Activated CD4-positive, alpha-beta T cell treated with anti-CD3 and anti-CD28 coated beads, Interleukin-2, amount 50 U/mL, for 4 hours (primary cell): ENCODE measurements at regions not wholly inside any gene's neighbourhood (a gene's known extent, or its start where the extent isn't known, plus 50 kb on each side); places are given as distances from the start of the nearest gene placed in this dataset.
"Not testable (repeated sequence)": the region's sequence is repeated elsewhere in the genome, so short reads cannot be mapped to it uniquely, and the experiment has no call there.

Source experiments
- DNase-seq, 2 experiments: peaks; one replicate each; pipeline ENCODE4 v3.0.0-alpha.2; 2020

DNA sequence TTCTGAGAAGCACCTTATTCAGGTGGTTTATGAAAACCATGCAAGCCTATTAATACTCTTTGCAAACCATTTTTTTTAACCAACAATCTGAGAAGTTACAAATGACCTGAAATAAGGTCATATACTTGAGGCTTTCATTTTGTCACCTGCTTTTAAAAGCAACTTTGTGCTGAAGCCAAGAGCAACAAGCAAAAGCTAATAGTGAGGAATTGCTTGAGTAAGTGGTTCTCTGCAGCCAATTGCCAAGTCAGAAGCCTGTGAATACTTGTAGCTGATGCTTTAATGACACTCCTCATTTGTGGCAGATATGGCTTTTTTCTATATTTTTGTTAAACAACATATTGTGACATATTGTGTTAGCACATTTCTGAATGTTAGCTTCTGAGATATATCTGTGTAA lies 126.7 kb upstream of the ZNF608 start:
- no peak for DNase-seq

DNA sequence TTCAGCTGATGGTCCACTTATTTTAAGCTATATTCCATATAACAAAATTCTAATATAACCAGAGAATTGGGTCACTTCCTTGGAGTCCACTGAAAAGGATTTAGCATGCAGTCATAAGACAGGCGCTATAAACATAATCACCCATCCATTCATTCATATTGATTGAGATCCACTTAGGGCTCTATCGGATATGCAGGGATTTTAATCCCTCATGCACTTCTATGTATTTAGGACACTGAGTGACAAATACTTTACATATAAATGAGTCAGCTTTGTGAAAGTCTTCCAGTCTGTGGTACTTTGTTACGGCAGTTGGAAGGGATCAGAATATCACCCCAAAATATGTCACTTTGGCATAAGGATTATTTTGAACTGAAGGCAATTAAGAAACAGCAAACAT lies 127.3 kb upstream of the ZNF608 start:
- no peak for DNase-seq

DNA sequence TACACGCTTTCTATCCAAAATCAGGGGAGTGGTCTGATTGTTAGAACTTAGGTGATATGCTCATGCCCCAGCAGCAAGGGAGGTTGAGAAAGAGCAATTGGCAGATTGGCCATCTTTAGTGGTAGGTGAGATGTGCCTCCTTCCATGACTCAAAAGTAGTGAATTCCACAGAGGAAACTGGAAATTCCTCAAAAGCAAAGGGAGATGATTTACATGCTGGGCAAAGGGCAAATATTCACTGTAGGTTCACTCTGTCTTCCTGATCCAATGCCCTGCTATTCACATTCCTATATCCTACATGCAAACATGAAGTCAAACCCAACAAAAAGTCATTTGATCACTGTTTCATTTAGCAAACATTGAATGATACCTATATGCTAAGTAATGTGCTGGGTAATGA lies 130.1 kb upstream of the ZNF608 start:
- no peak for DNase-seq

DNA sequence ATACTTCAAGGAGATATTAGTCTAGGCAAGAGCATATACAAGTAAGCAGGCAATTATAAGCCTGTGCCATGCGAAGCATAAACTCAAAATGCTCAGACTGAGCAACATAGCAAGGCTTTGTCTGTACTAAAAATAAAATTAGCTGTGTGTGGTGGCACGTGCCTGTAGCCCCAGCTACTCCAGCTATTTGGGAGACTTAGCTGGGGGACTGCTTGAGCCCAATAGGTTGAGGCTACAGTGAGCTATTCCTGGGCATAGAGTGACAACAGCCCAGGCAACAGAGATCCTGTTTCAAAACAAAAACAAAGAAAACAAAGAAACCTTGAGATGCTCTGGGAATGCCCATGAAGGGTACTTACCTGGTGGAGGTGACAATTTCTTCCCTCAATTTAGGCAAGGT lies 130.5 kb upstream of the ZNF608 start:
- DNase-seq = no peak

DNA sequence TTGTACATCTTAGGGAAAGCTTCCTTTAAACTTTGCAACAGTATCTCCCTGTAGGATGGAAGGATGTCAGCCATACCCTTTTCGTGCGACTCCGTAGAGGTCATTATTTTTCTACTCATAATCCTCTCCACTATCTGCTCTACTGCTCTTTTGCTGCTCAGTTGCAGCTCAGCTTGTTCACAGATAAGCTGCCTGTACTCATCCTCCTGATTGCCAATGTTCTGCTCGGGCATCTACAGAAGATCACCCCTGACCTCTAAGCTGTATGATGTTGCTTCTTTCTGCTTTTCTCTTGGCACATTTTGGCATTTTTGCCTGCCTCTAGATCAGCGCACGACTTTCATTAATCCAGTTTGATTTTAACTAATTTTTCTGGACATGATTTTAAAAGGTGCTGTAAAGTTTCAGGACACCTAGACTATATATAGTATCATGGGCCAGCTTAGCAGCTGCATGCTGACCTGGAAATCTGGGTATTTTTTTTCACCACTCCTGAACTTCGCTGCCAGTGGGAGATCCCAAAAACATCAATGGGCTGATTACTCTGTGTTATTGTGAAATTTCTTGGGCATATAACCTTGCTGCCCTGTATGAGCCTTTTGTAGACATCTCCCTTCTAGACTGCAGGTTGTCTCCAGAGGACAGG lies 131.2 kb upstream of the ZNF608 start:
- DNase-seq = no peak

DNA sequence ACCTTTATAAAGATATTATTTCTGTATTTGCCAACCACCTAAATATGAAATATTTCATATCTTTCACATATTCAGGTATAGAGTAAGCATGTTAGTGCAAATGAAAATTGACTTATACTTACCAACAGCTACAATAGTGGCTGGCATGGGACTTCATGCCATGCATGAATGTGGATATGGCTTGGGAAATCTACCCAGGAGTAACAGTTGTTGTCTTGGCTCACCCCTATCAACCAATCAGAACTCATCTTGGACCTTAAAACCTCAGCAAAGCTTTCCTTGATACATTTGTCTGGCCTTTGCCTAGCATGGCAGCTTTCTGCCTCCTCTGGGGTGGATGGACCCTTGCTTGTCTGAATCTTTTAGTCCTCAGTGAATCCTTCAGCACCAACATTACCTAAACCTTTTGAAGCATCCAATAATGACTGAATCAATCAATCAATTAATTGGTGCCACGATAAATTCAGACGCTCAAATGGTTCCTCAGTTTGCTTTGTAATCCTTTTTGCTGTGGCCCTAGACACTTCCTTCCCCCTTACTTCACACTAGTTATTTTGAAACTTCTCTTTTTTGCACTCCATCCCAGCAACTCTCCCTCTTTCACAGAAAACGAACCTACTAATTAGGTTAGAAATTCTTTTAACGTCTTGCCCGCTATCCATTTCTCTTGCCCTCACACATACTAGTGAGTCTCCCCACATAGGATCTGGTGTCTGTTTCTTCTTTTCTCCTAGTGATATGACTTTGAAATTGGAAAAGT lies 132.3 kb upstream of the ZNF608 start:
- no peak for DNase-seq

DNA sequence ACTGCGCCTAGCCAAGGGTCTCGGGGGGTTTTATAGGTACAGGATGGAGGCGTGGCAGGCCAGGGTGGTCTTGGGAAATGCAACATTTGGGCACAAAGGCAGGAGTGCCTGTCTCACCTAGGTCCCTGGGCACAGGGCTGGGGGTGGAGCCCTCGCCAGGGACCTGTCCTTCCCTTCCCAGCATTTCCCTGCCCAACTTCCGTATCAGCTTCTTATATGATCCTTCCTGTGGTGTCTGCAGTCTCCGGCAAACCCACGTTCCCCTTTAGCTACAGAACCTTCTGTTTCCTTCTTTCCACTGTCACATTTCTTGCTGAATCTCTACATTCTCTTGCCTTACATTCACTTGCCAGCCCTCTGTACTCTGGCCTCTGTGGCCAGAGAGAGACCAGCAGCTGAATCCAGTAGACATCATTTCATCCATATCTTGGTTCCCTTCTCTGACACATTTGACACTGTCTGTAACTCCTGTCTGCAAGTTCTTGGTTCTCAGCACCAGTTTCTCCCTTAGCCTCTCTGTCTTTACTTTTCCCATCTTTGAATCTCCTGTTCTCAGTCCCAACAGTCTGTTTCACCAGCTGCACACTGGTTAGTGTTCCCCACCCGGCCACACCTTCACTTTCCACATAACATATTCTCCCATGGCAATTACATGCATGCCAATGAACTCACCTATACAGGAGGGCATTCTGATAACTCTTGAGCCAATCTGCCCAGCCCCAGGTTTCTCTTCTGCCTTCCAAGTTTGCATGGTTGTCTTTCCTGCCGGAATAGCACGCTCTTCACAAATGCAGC lies 134.7 kb upstream of the ZNF608 start:
- DNase-seq = no peak

DNA sequence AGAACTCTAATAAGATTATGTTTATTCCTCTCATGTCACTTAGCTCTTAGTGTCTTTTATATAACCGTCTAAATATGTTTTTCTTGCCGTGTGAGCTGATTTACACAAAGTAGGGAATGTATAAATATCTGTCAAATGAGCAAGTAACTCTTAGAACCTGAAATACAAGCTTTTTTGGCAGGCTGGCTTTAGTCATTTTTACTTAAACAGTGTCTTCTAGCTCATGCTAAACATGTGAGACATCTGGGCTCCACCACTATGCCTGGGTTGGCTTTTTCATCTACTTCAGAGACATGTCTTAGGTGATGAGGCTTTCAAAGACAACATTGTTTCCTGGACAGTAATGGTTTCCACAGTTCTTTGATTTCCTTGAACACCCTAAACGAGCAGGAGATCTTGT lies 137.2 kb upstream of the ZNF608 start:
- no peak for DNase-seq

DNA sequence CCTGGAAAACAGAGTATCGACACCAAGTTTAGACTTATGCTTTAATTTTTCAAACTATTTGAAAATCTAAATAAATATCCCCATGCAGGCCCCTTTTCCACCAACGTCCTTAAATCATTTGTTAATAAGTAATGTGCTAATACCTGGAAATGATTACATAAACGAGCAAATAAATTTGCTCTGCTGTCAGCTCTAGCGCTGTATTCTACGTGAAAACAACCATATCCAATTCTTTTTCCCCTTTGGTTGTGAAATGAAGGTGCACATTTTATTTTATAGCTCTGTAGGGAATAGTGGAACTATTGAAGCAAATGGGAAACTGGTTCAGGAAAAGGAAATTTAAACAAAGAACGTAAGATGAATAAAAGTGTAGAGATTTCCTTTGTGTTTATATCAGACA lies 137.7 kb upstream of the ZNF608 start:
- DNase-seq = no peak

DNA sequence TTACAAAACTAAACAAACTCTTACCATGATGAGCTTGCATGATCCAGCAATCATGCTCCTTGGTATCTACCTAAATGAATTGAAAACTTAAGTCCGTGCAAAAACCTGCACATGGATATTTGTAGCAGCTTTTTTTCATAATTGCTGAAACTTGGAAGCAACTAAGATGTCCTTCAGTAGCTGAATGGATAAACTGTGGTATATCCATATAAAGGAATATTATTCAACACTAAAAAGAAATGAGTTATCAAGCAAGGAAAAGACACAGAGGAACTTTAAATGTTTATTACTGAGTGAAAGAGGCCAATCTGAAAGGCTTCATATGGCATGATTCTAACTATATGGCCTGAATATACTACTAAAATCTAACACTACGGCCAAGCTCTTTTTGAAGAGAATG lies 139.1 kb upstream of the ZNF608 start:
- DNase-seq = no peak

DNA sequence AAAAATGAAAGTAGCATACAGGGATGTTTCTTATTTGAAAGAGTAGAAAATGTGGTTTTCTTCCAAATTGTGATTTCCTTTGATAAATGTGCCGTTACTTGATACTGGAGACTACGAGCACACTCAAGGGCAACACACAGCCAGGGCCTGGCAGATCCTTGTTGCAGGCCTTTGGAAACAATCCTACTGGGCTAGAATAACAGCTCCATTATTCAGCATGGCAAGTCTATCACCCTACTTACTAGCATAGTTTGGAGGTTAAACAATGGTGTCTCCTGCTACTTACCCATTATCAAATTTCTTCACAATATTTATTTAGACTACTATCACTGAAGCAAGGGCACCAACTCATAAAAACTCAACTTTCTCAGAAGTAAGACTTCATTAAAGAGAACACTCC lies 140.8 kb upstream of the ZNF608 start:
- DNase-seq = no peak

DNA sequence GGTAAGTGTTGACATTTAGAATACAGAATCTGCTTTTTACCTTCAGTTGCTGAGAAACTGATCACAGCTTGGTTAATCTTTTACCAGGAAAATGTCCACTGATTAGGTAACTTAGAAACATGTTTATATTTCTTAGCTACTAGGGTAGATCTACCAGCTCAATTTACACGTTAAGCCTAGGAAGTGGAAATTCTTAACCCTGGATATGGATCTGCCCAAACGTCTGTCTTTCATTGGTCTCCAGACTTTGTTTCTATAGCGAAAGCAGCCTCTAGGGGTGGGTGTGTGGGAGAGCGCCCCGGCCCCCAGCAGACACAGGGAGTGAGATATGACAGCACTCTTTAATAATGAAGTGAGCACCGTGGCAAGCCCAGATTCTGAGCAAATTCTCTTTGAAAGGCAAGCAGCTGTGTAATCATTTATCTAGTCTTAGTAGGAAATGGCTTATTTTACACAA lies 141.6 kb upstream of the ZNF608 start:
- DNase-seq = no peak

DNA sequence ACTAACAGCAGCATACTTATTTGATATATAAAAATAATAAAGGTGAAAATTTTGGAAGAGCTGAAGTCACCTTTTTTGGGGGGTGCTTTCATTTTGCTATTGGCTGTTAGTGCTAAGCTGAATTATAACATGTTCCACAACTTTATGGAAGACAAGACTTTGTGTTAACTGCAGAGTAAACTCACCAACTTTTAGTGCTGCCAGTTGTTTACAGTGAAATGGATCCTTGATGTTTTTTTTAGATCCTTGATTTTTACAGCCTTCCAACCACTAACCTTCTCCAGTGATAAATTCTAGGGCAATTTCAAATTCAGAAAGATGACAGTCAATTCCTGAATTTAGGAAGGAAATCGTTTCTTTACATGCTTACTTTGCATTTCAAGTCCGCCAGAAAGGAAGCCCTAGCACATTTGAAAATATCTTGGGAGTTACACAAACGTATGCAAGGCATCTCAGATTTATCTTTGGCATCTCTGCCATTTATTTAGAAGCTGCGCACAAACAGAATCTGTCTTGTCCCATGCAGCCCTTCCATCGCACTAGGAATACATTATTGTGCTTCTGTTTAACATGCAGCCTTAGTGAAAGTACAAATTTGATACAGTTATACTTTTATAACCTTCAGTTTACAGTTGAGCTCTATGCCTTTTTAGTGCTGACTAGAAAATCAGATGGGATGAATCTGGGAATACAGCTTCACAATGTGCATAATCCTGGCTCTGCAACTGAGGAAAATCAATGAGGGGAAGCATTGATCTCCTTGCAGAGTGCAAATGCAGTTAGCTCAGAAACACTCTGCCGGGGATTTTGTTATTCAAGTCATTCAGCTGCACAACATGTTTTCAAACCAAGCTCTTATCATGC lies 142.4 kb upstream of the ZNF608 start:
- no peak for DNase-seq

DNA sequence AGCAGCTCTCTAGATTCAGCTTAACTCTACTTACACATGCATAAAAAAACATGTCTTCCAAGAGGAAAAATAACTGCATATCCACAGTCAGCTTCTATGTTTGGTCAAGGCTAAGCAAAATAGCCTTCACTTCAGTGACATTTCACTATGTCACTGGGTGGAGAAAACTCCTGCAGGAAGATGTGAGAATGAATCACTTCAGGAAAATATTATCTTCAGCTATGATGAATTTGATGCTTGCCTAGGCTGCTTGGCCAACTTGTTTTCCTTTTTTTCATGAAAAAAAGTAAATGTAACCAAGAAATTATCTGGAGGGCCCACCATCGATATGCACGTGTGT lies 143.0 kb upstream of the ZNF608 start:
- no peak for DNase-seq

DNA sequence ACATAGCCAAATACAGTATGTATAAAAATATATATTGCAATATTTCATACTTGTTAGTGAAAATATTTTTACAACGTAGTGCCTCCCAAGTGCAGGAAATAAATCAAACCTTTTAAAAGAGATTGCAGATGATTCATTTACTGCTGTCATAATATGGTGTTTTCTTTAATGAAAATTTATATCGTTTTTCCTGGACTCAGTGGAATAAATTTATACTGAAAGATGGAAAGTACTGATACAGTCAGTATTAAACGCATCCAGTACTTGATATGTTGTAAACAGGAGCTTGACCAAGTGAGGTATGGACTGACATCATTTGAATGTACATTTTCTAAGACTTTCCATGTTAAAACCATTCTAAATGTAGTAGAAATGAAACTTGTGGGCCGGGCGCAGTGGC lies 143.4 kb upstream of the ZNF608 start:
- no peak for DNase-seq

DNA sequence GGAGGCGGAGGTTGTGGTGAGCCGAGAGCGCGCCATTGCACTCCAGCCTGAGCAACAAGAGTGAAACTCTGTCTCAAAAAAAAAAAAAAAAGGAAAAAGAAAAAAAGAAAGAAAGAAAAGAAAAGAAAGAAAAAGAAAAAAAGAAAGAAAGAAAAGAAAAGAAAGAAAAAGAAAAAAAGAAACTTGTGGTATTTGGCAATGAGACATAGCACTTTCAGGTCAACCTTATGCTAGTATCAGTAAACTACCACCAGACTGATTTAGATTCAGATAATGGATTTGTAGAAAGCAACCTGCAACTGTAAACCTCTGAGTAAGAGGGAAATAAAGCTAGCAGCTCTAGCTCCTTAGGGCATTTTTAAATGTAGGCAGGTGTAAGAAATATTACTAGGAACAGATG lies 144.0 kb upstream of the ZNF608 start:
- not testable (repeated sequence) for DNase-seq

DNA sequence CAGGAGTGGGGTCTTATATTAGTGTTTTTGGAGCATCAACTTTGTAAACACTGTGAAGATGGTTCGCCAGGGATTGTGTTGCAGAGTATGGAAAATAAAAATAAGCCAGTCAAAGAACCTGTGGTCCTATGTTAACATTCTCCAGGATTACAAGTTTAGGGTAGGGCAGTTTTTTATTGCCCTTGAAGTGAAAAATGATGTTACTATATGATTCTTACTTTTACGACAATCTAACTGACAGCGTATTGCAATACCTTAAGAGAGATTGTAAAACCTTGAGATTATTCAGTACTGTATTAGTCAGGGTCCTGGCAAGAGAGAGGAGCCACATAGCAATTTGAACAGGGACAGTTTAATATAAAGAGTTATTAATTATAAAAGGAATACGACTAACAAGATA lies 144.7 kb upstream of the ZNF608 start:
- no peak for DNase-seq

DNA sequence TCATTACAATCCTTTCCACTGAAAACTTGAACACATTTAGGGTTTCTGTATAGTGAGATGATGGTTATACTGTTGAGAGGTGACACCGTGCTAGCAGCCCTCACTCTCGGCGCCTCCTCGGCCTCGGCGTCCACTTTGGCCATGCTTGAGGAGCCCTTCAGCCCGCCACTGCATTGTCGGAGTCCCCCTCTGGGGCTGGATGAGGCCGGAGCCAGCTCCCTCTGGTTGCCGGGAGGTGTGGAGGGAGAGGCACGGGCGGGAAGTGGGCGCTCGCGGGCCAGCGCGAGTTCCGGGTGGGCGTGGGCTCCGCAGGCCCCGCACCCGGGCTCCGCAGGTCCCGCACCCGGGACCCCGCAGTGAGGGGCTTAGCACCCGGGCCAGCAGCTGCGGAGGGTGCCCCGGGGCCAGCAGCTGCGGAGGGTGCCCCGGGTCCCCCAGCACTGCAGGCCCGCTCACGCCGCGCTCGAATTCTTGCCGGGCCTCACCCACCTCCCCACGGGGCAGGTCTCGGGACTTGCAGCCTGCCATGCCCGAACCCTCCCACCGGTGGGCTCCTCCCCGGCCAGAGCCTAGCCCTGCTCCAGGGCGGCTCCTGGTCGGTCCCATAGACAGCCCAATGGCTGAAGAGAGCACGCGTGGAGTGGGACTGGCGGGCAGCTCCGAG lies 145.9 kb upstream of the ZNF608 start:
- no peak for DNase-seq

DNA sequence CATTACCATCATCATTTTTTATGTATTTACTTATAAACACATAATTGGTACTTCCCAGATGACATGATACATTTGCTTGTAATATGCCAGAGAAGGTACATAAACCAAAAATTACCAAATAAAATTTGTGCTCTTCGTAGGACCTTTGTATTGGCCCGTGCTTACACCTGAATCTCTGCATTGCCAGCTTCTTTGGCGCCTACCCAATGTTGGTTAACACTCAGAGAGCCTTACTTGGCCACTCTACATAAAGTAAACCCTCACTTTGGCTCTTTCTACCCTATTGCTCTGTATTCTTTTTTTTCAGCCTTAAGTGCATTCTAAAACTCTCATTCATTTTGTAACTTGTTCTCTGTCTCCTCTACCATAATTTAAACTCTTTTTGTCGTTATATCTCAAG lies 148.1 kb upstream of the ZNF608 start:
- no peak for DNase-seq

DNA sequence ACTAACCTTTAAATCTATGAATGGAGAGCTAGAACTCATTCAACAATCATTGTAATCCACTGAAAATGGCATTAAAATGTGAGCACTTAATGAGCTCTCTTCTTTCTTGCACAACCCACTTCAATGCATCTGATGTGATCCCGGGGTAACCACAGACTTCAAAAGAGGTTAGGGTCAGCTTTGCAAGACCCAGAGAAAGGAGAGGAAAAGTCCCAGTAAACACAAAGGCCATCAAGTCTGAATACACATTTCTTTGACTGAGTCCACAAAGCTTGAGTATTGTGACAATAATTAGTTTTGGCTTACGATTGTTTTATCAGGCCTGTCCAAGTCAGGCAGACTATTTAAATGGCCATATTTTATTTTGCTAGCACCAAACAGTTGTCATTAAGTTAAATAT lies 148.8 kb upstream of the ZNF608 start:
- no peak for DNase-seq

DNA sequence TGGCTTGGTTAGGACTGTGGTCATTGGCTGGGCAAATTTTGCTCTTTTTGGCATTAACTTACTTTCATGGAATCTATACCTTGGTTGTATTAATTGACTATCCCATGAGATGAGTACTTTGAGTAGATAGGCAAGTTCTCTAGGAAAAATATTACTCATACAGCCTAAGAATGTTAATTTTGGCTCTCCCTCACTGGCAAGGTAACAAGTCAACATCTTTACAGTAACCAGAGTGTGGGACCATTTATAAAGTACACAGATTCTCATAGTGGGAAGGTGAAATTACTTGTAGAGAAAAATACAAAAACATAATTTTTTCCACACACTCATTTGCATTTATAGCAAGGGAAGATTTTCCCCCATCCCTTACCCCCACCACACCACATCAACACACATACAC lies 154.6 kb upstream of the ZNF608 start:
- no peak for DNase-seq

DNA sequence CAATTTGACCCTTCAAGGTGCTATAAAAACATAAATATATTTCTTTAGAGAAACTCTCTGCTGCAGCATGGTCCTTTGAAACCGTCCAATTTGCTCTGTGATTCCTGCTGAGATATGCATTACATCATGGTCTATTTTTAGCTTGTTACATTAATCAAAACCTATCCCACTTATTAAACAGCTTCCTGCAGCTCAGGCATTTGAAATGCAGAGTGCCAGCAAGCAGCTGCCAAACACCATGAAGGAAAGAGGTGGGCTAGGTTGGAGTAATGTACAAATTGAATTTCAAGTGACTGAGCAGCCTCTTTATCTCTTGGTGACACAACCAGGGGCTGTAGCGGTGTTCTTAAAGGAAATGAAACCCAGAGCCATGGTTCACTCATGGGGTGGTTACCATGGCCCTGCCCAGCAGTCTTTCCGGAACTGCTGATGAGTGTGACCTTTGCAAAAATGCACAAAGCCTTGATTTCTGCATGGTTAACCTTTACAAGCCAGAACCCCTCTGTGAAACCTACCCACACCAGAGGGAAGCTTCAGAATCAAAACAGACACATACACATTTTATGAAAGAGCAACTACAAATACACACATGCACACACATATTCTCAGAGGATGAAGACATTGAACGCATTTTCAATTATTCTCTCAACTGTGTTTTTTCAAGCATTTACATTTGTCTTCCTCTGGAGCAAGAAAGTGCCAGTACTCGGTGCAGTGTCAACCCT lies 155.8 kb upstream of the ZNF608 start:
- no peak for DNase-seq
